Transverse colon (tissue), 4 donors: ENCODE measurements at regions not wholly inside any gene's neighbourhood (a gene's known extent, or its start where the extent isn't known, plus 50 kb on each side); places are given as distances from the start of the nearest gene placed in this dataset.

Experiments used
- POLR2AphosphoS5 ChIP-seq, 3 donors: sonication (generic); formaldehyde crosslinking; IDR thresholded peaks; one replicate each; pipeline ENCODE4 v1.6.1; 2016; ENCODE audit warnings: antibody characterized with exemption in 3 of 3
- TF ChIP-seq, protein P1 (sequence below), 5 experiments: fragments of 200-600 bp in 3 of 5; fragments of 450-650 bp in 2 of 5; sonication (generic) in 3 of 5; IDR thresholded peaks; 1 replicate in 2 of 5; 2 replicates in 3 of 5; pipeline ENCODE4 v1.5.1; 2016 to 2017; ENCODE audit warnings: antibody characterized with exemption in 5 of 5, inconsistent platforms in 3 of 5, mild to moderate bottlenecking in 2 of 5, moderate library complexity in 1 of 5

DNA sequence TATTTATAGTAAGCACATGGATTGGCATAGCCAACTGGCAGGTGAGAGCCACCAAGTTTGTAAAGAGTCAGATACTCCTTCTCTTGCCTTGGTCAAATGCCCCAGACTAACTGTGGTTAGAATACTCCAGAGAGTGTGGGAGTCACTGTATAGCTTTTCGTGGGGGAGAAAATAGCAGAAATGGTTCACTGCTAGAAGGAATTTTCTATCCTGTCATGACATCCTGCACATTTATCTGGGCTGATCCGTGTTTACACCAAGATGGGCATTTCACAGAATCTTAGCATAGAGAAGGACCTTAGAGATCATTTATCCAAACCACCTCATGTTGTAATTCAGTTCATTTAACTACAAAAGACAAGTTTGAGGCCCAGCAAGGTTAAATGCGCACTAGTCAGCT is 460.8 kb downstream of the ENC1 start:
- TF ChIP-seq, protein P1, sequence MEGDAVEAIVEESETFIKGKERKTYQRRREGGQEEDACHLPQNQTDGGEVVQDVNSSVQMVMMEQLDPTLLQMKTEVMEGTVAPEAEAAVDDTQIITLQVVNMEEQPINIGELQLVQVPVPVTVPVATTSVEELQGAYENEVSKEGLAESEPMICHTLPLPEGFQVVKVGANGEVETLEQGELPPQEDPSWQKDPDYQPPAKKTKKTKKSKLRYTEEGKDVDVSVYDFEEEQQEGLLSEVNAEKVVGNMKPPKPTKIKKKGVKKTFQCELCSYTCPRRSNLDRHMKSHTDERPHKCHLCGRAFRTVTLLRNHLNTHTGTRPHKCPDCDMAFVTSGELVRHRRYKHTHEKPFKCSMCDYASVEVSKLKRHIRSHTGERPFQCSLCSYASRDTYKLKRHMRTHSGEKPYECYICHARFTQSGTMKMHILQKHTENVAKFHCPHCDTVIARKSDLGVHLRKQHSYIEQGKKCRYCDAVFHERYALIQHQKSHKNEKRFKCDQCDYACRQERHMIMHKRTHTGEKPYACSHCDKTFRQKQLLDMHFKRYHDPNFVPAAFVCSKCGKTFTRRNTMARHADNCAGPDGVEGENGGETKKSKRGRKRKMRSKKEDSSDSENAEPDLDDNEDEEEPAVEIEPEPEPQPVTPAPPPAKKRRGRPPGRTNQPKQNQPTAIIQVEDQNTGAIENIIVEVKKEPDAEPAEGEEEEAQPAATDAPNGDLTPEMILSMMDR (IDR thresholded peaks at IDR 0.05), result no peak
- TF ChIP-seq POLR2AphosphoS5 (IDR thresholded peaks at IDR 0.05), result no peak
